ENCODE measurements at regions not wholly inside any gene's neighbourhood (a gene's known extent, or its start where the extent isn't known, plus 50 kb on each side); places are given as distances from the start of the nearest gene placed in this dataset.

DNA sequence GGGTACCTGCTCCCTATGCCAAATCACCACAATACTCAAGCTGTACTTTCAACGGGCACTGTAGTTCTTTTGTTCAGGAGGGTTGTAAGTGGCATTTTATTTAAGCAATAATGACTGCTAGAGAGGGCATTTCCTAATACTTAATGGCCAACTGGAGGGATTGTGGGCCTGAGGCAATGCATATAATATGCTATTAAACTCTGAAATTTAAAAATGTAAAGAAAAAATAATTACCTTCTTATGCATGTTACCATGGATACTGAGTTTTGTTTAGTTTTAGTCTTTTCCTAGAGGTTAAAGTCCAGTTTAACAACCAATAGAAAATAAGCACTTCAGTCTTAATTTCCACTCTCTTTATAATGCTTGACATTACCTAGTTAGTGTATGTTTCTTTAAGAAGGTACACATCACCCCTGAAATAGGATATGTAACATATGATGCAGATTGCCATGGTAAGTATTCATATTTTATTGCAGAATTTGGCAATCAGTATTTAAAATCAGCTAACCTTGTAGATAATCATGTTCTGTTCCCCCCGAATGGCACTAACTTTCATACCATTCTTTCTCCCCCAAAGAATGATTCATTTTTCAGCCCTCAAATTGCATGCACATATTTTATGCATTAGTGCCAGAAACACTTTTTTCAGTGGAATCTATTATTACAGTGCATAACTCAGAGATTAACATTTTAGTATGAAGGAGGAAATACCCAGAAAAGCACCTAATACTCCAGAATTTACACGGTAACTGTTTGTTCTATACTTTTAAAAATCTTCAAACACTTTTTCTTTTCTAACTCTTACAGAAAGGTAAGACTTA is 90.3 kb upstream of the ZNF438 start:
- TF ChIP-seq, protein P1, sequence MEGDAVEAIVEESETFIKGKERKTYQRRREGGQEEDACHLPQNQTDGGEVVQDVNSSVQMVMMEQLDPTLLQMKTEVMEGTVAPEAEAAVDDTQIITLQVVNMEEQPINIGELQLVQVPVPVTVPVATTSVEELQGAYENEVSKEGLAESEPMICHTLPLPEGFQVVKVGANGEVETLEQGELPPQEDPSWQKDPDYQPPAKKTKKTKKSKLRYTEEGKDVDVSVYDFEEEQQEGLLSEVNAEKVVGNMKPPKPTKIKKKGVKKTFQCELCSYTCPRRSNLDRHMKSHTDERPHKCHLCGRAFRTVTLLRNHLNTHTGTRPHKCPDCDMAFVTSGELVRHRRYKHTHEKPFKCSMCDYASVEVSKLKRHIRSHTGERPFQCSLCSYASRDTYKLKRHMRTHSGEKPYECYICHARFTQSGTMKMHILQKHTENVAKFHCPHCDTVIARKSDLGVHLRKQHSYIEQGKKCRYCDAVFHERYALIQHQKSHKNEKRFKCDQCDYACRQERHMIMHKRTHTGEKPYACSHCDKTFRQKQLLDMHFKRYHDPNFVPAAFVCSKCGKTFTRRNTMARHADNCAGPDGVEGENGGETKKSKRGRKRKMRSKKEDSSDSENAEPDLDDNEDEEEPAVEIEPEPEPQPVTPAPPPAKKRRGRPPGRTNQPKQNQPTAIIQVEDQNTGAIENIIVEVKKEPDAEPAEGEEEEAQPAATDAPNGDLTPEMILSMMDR (IDR thresholded peaks at IDR 0.05; ENCODE audit: insufficient read depth, low read depth, low read length) = no peak
- TF ChIP-seq EZH2 (IDR thresholded peaks at IDR 0.05; ENCODE audit: insufficient read depth, low read length) = no peak

Measured in astrocyte (in vitro differentiated cells and primary cell).